ENCODE measurements at regions not wholly inside any gene's neighbourhood (a gene's known extent, or its start where the extent isn't known, plus 50 kb on each side); places are given as distances from the start of the nearest gene placed in this dataset.
"Not testable (repeated sequence)": the region's sequence is repeated elsewhere in the genome, so short reads cannot be mapped to it uniquely, and the experiment has no call there.

- H3K9me3 ChIP-seq, result no peaks in the 10 kb centered on the region
- peaks cover 10 to 18% of the 10 kb centered on the region in 2 experiments for H3K4me1 ChIP-seq (ENCODE audit: control insufficient read depth in 1 of 2, insufficient read depth in 1 of 2, low read depth in 1 of 2, low read length in 1 of 2)
- H3K4me3 ChIP-seq (ENCODE audit: low read depth in 1 of 2, low read length in 1 of 2), result no peak overlapping the region
- no peak overlapping the region for H3K27ac ChIP-seq
- no peak for TF ChIP-seq CTCF (IDR thresholded peaks at IDR 0.05)
- no peaks in the 10 kb centered on the region for H3K36me3 ChIP-seq
- peaks cover 21% of the 10 kb centered on the region for H3K27me3 ChIP-seq
Observed at GRCh38 chr9:14994738-14995137, 84.5 kb upstream of the FREM1 start.

GRCh38 chr9:14993901-14994554, 83.8 kb upstream of the FREM1 start:
- no peak for TF ChIP-seq CTCF (IDR thresholded peaks at IDR 0.05)
- Histone ChIP-seq H3K27me3 (peaks cover 21% of the 10 kb centered on the region), H3K27ac (no peak overlapping the region), H3K9me3 (no peaks in the 10 kb centered on the region), H3K36me3 (no peaks in the 10 kb centered on the region), H3K4me1 (ENCODE audit: control insufficient read depth in 1 of 2, insufficient read depth in 1 of 2, low read depth in 1 of 2, low read length in 1 of 2) (peaks cover 10 to 18% of the 10 kb centered on the region in 2 experiments), H3K4me3 (ENCODE audit: low read depth in 1 of 2, low read length in 1 of 2) (peak overlapping the region in 1 of 2 experiments; percentile 55)

GRCh38 chr9:14993061-14993800, 83.0 kb upstream of the FREM1 start:
- no peaks in the 10 kb centered on the region for H3K9me3 ChIP-seq
- no peak overlapping the region for H3K27ac ChIP-seq
- peaks cover 21% of the 10 kb centered on the region for H3K27me3 ChIP-seq
- H3K4me1 ChIP-seq (ENCODE audit: control insufficient read depth in 1 of 2, insufficient read depth in 1 of 2, low read depth in 1 of 2, low read length in 1 of 2), result peaks cover 10 to 18% of the 10 kb centered on the region in 2 experiments
- TF ChIP-seq CTCF (IDR thresholded peaks at IDR 0.05), result no peak
- no peaks in the 10 kb centered on the region for H3K36me3 ChIP-seq
- H3K4me3 ChIP-seq (ENCODE audit: low read depth in 1 of 2, low read length in 1 of 2), result peak overlapping the region; percentile 37 to 55

GRCh38 chr9:14992516-14992915, 82.3 kb upstream of the FREM1 start:
- Histone ChIP-seq H3K27ac (no peak overlapping the region), H3K4me3 (ENCODE audit: low read depth in 1 of 2, low read length in 1 of 2) (no peak overlapping the region)
- no peak for TF ChIP-seq CTCF (IDR thresholded peaks at IDR 0.05)

GRCh38 chr9:14992081-14992480, 81.9 kb upstream of the FREM1 start:
- H3K4me3 ChIP-seq (ENCODE audit: low read depth in 1 of 2, low read length in 1 of 2), result no peak overlapping the region
- H3K36me3 ChIP-seq, result no peaks in the 10 kb centered on the region

More at GRCh38 chr9:14992516-14992915, 82.3 kb upstream of the FREM1 start:
- H3K27me3 ChIP-seq, result peaks cover 21% of the 10 kb centered on the region
- no peaks in the 10 kb centered on the region for H3K9me3 ChIP-seq
- H3K4me1 ChIP-seq (ENCODE audit: control insufficient read depth in 1 of 2, insufficient read depth in 1 of 2, low read depth in 1 of 2, low read length in 1 of 2), result peaks cover 10 to 18% of the 10 kb centered on the region in 2 experiments
- H3K36me3 ChIP-seq, result no peaks in the 10 kb centered on the region

GRCh38 chr9:14990647-14991046, 80.4 kb upstream of the FREM1 start:
- H3K9me3 ChIP-seq; H3K27ac ChIP-seq; H3K4me3 ChIP-seq (ENCODE audit: low read depth in 1 of 2, low read length in 1 of 2); H3K36me3 ChIP-seq: not testable (repeated sequence)
- Histone ChIP-seq H3K4me1 (ENCODE audit: control insufficient read depth in 1 of 2, insufficient read depth in 1 of 2, low read depth in 1 of 2, low read length in 1 of 2) (peaks cover 10 to 18% of the 10 kb centered on the region in 2 experiments), H3K27me3 (peaks cover 21% of the 10 kb centered on the region)

More at GRCh38 chr9:14992081-14992480, 81.9 kb upstream of the FREM1 start:
- Histone ChIP-seq H3K4me1 (ENCODE audit: control insufficient read depth in 1 of 2, insufficient read depth in 1 of 2, low read depth in 1 of 2, low read length in 1 of 2) (peaks cover 10 to 18% of the 10 kb centered on the region in 2 experiments), H3K9me3 (no peaks in the 10 kb centered on the region), H3K27me3 (peaks cover 21% of the 10 kb centered on the region), H3K27ac (no peak overlapping the region)
- TF ChIP-seq CTCF (IDR thresholded peaks at IDR 0.05), result no peak

Measured in neutrophil (primary cell).